Motor neuron (in vitro differentiated cells): ENCODE measurements at regions not wholly inside any gene's neighbourhood (a gene's known extent, or its start where the extent isn't known, plus 50 kb on each side); places are given as distances from the start of the nearest gene placed in this dataset.

Source experiments
- ATAC-seq, 8 experiments: fragments of 200-7000 bp; cut with Tn5 transposase; replicated peaks in 6 of 8; 2 replicates each; pipeline ENCODE4 v1.8.0; 2021; ENCODE audit warnings: mild to moderate bottlenecking in 8 of 8, moderate library complexity in 8 of 8
- H3K27ac ChIP-seq, 2 donors: fragments of 250-450 bp; sonication (Bioruptor Pico); 2 replicates each; pipeline ENCODE4 v1.9.0; 2021; ENCODE audit warnings: antibody characterized with exemption in 2 of 2, mild to moderate bottlenecking in 2 of 2, moderate library complexity in 1 of 2
- H3K4me1 ChIP-seq, 2 donors: fragments of 250-450 bp; sonication (Bioruptor Pico); replicated peaks in 1 of 2; 2 replicates each; pipeline ENCODE4 v1.6.1; 2021; ENCODE audit warnings: antibody characterized with exemption in 2 of 2, mild to moderate bottlenecking in 2 of 2, moderate library complexity in 1 of 2
- H3K4me3 ChIP-seq, 5 donors: fragments of 250-450 bp; sonication (Bioruptor Pico); 2 replicates each; pipeline ENCODE4 v1.9.0; 2021; ENCODE audit warnings: antibody characterized with exemption in 5 of 5, mild to moderate bottlenecking in 5 of 5, moderate library complexity in 4 of 5
- WGBS, 10 experiments: fragments of 450-650 bp; shearing (Covaris generic); methylation state at CpG; one replicate each; pipeline ENCODE4 v1.0.0; 2022; 5-methylcytosine and 5-hydroxymethylcytosine counted together
- in situ Hi-C, 9 experiments: fragments of 400-800 bp; cut with MboI; loops; one replicate each; pipeline ENCODE4 v1.15.0; 2021; ENCODE audit warnings: low sequenced_read_pairs in 9 of 9, low pct_unique_long_range_greater_than_20kb in 2 of 9; ENCODE audit not compliant: unreplicated experiment in 9 of 9

- Histone ChIP-seq H3K27ac (no peak overlapping the region), H3K4me3 (no peak overlapping the region), H3K4me1 (no peaks in the 10 kb centered on the region)
- ATAC-seq, result no peak
- 0 to 100% (median 78%) methylated on average over 1 to 4 of the region's 4 CpGs; no CpG with 5 or more reads in 2 of the 10 experiments for WGBS, 10 experiments
- in situ Hi-C loops, result no loop called here
These were observed 136.7 kb upstream of the SLITRK6 start for GRCh38 chr13:85935868-85936467.

- 0 to 60% (median 23%) methylated on average over 1 to 2 of the region's 2 CpGs for WGBS, 10 experiments
- in situ Hi-C loops, result no loop called here
These were observed 130.9 kb upstream of the SLITRK6 start for GRCh38 chr13:85930108-85930507.

GRCh38 chr13:85910962-85911361, 111.7 kb upstream of the SLITRK6 start:
- 0 to 100% (median 49%) methylated on average over 1 of the region's 1 CpG; no CpG with 5 or more reads in 2 of the 10 experiments for WGBS, 10 experiments
- in situ Hi-C loops, result no loop called here
- H3K4me3 ChIP-seq, result no peak overlapping the region
- H3K4me1 ChIP-seq, result no peaks in the 10 kb centered on the region
- no peak for ATAC-seq
- no peak overlapping the region for H3K27ac ChIP-seq

More at GRCh38 chr13:85930108-85930507, 130.9 kb upstream of the SLITRK6 start:
- no peak overlapping the region for H3K4me3 ChIP-seq
- no peak overlapping the region for H3K27ac ChIP-seq
- ATAC-seq, result no peak
- no peaks in the 10 kb centered on the region for H3K4me1 ChIP-seq

GRCh38 chr13:85900521-85900920, 101.3 kb upstream of the SLITRK6 start:
- in situ Hi-C loops, result no loop called here
- WGBS, 10 experiments, result 0 to 100% (median 80%) methylated on average over 1 to 2 of the region's 2 CpGs; no CpG with 5 or more reads in 1 of the 10 experiments
- ATAC-seq, result no peak
- no peak overlapping the region for H3K4me3 ChIP-seq
- H3K27ac ChIP-seq, result no peak overlapping the region
- no peaks in the 10 kb centered on the region for H3K4me1 ChIP-seq

- H3K27ac ChIP-seq, result no peak overlapping the region
- 0 to 100% (median 82%) methylated on average over 1 to 3 of the region's 3 CpGs; no CpG with 5 or more reads in 4 of the 10 experiments for WGBS, 10 experiments
- H3K4me1 ChIP-seq, result no peaks in the 10 kb centered on the region
- in situ Hi-C loops, result no loop called here
- peak in 1 of 8 experiments; percentile 44 for ATAC-seq
- no peak overlapping the region for H3K4me3 ChIP-seq
These were observed 97.6 kb upstream of the SLITRK6 start for GRCh38 chr13:85896516-85897450.

- no peak overlapping the region for H3K27ac ChIP-seq
- in situ Hi-C loops, result no loop called here
- ATAC-seq, result peak in 1 of 8 experiments; percentile 95
- H3K4me3 ChIP-seq, result no peak overlapping the region
- WGBS, 10 experiments, result 0 to 75% (median 17%) methylated on average over 1 of the region's 1 CpG; no CpG with 5 or more reads in 2 of the 10 experiments
- H3K4me1 ChIP-seq, result no peaks in the 10 kb centered on the region
These were observed 88.2 kb upstream of the SLITRK6 start for GRCh38 chr13:85887406-85887805.

- 0 to 88% (median 67%) methylated on average over 1 to 2 of the region's 2 CpGs; no CpG with 5 or more reads in 1 of the 10 experiments for WGBS, 10 experiments
- Histone ChIP-seq H3K4me3 (no peak overlapping the region), H3K4me1 (peaks cover 0 to 9% of the 10 kb centered on the region in 2 donors), H3K27ac (no peak overlapping the region)
- in situ Hi-C loops, result no loop called here
- ATAC-seq, result no peak
These were observed 79.8 kb upstream of the SLITRK6 start for GRCh38 chr13:85879014-85879413.

GRCh38 chr13:85864963-85865530, 65.8 kb upstream of the SLITRK6 start:
- H3K4me1 ChIP-seq, result no peaks in the 10 kb centered on the region
- in situ Hi-C loops, result no loop called here
- WGBS, 10 experiments, result 0 to 100% (median 38%) methylated on average over 1 of the region's 1 CpG; no CpG with 5 or more reads in 7 of the 10 experiments
- no peak overlapping the region for H3K4me3 ChIP-seq
- ATAC-seq, result peak in 3 of 8 experiments; percentile 33 to 77 (median 60)
- H3K27ac ChIP-seq, result no peak overlapping the region

- 0 to 100% (median 83%) methylated on average over 1 to 7 of the region's 11 CpGs for WGBS, 10 experiments
These were observed 54.9 kb upstream of the SLITRK6 start for GRCh38 chr13:85853901-85854663.

GRCh38 chr13:85853161-85853894, 54.1 kb upstream of the SLITRK6 start:
- in situ Hi-C loops, result no loop called here
- no peak overlapping the region for H3K27ac ChIP-seq
- 0 to 84% (median 73%) methylated on average over 1 to 4 of the region's 8 CpGs; no CpG with 5 or more reads in 4 of the 10 experiments for WGBS, 10 experiments
- H3K4me1 ChIP-seq, result no peaks in the 10 kb centered on the region
- no peak for ATAC-seq
- H3K4me3 ChIP-seq, result no peak overlapping the region

More at GRCh38 chr13:85853901-85854663, 54.9 kb upstream of the SLITRK6 start:
- Histone ChIP-seq H3K27ac (no peak overlapping the region), H3K4me1 (no peaks in the 10 kb centered on the region), H3K4me3 (no peak overlapping the region)
- ATAC-seq, result no peak
- in situ Hi-C loops, result no loop called here
